GM23338 (cell line): ENCODE measurements at regions not wholly inside any gene's neighbourhood (a gene's known extent, or its start where the extent isn't known, plus 50 kb on each side); places are given as distances from the start of the nearest gene placed in this dataset.

Source experiments
- ATAC-seq: fragments of 200-7000 bp; cut with Tn5 transposase; 3 replicates; pipeline ENCODE4 v1.9.1; 2020
- DNase-seq: peaks from one replicate; pipeline ENCODE4 v3.0.0-alpha.2; 2015; ENCODE audit warnings: low spot score
- H2AFZ ChIP-seq: fragments of 200-600 bp; sonication (generic); 2 replicates; pipeline ENCODE4 v1.8.0; 2016; ENCODE audit warnings: antibody characterized with exemption, mild to moderate bottlenecking, moderate library complexity
- H3F3A ChIP-seq: fragments of 200-600 bp; sonication (generic); replicated peaks from 2 replicates; pipeline ENCODE4 v1.8.0; 2017; ENCODE audit warnings: antibody characterized with exemption, mixed run types, low read depth
- H3K27ac ChIP-seq: fragments of 200-600 bp; sonication (generic); 2 replicates; pipeline ENCODE4 v1.6.1; 2016; ENCODE audit warnings: low read depth
- H3K27me3 ChIP-seq: fragments of 200-600 bp; sonication (generic); 2 replicates; pipeline ENCODE4 v1.8.0; 2016; ENCODE audit warnings: mild to moderate bottlenecking, mixed run types, moderate library complexity; ENCODE audit not compliant: insufficient read depth
- H3K36me3 ChIP-seq: fragments of 200-600 bp; sonication (generic); 2 replicates; pipeline ENCODE4 v1.8.0; 2016; ENCODE audit warnings: mild to moderate bottlenecking; ENCODE audit not compliant: insufficient read depth
- H3K4me1 ChIP-seq: fragments of 200-600 bp; sonication (generic); 2 replicates; pipeline ENCODE4 v1.8.0; 2016; ENCODE audit warnings: mild to moderate bottlenecking, moderate library complexity; ENCODE audit not compliant: insufficient read depth
- H3K4me2 ChIP-seq: fragments of 200-600 bp; sonication (generic); 2 replicates; pipeline ENCODE4 v1.7.1; 2017; ENCODE audit warnings: mixed run types
- H3K4me3 ChIP-seq: fragments of 200-600 bp; sonication (generic); 2 replicates; pipeline ENCODE4 v1.6.1; 2016; ENCODE audit warnings: mixed run types
- H3K79me2 ChIP-seq: fragments of 200-600 bp; sonication (generic); replicated peaks from 2 replicates; pipeline ENCODE4 v1.8.0; 2017; ENCODE audit warnings: mild to moderate bottlenecking; ENCODE audit not compliant: insufficient read depth
- H3K9me2 ChIP-seq: fragments of 200-600 bp; sonication (generic); 2 replicates; pipeline ENCODE4 v1.8.0; 2017; ENCODE audit not compliant: insufficient read depth
- H4K20me1 ChIP-seq: fragments of 200-600 bp; sonication (generic); replicated peaks from 2 replicates; pipeline ENCODE4 v1.8.0; 2017; ENCODE audit warnings: mild to moderate bottlenecking; ENCODE audit not compliant: insufficient read depth
- H3K27ac Mint-ChIP-seq: 2 replicates; pipeline ENCODE4 v1.8.0; 2020; ENCODE audit warnings: inconsistent platforms, mild to moderate bottlenecking, moderate library complexity, mixed read lengths
- H3K27me3 Mint-ChIP-seq: 3 replicates; pipeline ENCODE4 v1.8.0; 2022; ENCODE audit warnings: low read depth, mild to moderate bottlenecking, moderate library complexity, mixed read lengths, inconsistent platforms; ENCODE audit not compliant: insufficient read depth, poor library complexity
- H3K36me3 Mint-ChIP-seq: 3 replicates; pipeline ENCODE4 v1.8.0; 2021; ENCODE audit warnings: low read depth, mild to moderate bottlenecking, inconsistent platforms, moderate library complexity, mixed read lengths
- H3K4me1 Mint-ChIP-seq: 3 replicates; pipeline ENCODE4 v1.8.0; 2020; ENCODE audit warnings: mild to moderate bottlenecking, inconsistent platforms, mixed read lengths
- H3K4me3 Mint-ChIP-seq: 3 replicates; pipeline ENCODE4 v1.8.0; 2021; ENCODE audit warnings: moderate library complexity, mild to moderate bottlenecking, inconsistent platforms, mixed read lengths
- H3K9me3 Mint-ChIP-seq: 3 replicates; pipeline ENCODE4 v1.8.0; 2020; ENCODE audit warnings: moderate library complexity, mild to moderate bottlenecking, inconsistent platforms, mixed read lengths
- CREB1 ChIP-seq: fragments of 250-450 bp; sonication (Bioruptor Pico); IDR thresholded peaks from 2 replicates; pipeline ENCODE4 v1.5.0; 2020; ENCODE audit warnings: low read depth, mild to moderate bottlenecking, moderate library complexity
- CTCF ChIP-seq, 2 experiments: fragments of 200-600 bp in 1 of 2; sonication (generic) in 1 of 2; conservative IDR thresholded peaks; 2 replicates each; pipeline versions ENCODE4 v1.5.1 to v1.6.1; 2016 to 2017; ENCODE audit warnings: antibody characterized with exemption in 2 of 2, low read depth in 2 of 2, mild to moderate bottlenecking in 2 of 2, moderate library complexity in 1 of 2
- ETS1 ChIP-seq: IDR thresholded peaks from 2 replicates; pipeline ENCODE4 v1.6.1; 2016; ENCODE audit warnings: antibody characterized with exemption
- EZH2 ChIP-seq: fragments of 200-600 bp; sonication (generic); IDR thresholded peaks from one replicate; pipeline ENCODE4 v1.8.0; 2017; ENCODE audit warnings: antibody characterized with exemption, mild to moderate bottlenecking, low read depth; ENCODE audit not compliant: unreplicated experiment
- EZH2phosphoT487 ChIP-seq: fragments of 200-600 bp; sonication (generic); IDR thresholded peaks from one replicate; pipeline ENCODE4 v1.8.1; 2018; ENCODE audit warnings: antibody characterized with exemption; ENCODE audit not compliant: unreplicated experiment
- JUNB ChIP-seq: IDR thresholded peaks from one replicate; pipeline ENCODE4 v1.6.1; 2016; ENCODE audit warnings: antibody characterized with exemption; ENCODE audit not compliant: unreplicated experiment
- NANOG ChIP-seq: IDR thresholded peaks from 2 replicates; pipeline ENCODE4 v1.6.1; 2016; ENCODE audit warnings: antibody characterized with exemption, borderline replicate concordance
- POLR2AphosphoS5 ChIP-seq: IDR thresholded peaks from 2 replicates; pipeline ENCODE4 v1.6.1; 2016; ENCODE audit warnings: antibody characterized with exemption, low read depth
- STAT1 ChIP-seq: IDR thresholded peaks from one replicate; pipeline ENCODE4 v1.6.1; 2016; ENCODE audit warnings: antibody characterized with exemption; ENCODE audit not compliant: unreplicated experiment
- ZNF114 ChIP-seq: fragments of 250-450 bp; sonication (Bioruptor Pico); IDR thresholded peaks from 2 replicates; pipeline ENCODE4 v1.5.0; 2020; ENCODE audit warnings: mild to moderate bottlenecking, moderate library complexity
- ZNF331 ChIP-seq: fragments of 250-450 bp; sonication (Bioruptor Pico); IDR thresholded peaks from 2 replicates; pipeline ENCODE4 v1.5.0; 2020; ENCODE audit warnings: low read depth, mild to moderate bottlenecking, moderate library complexity
- ZNF462 ChIP-seq: fragments of 250-450 bp; sonication (Bioruptor Pico); IDR thresholded peaks from 2 replicates; pipeline ENCODE4 v1.5.0; 2020; ENCODE audit warnings: mild to moderate bottlenecking, moderate library complexity
- TF ChIP-seq, protein P1 (sequence below): IDR thresholded peaks from one replicate; pipeline ENCODE4 v1.6.1; 2018; ENCODE audit warnings: antibody characterized with exemption; ENCODE audit not compliant: unreplicated experiment

GRCh38 chr9:3032898-3033297 lies 189.0 kb upstream of the PUM3 start:
- H3K4me1 Mint-ChIP-seq: peaks cover 5% of the 10 kb centered on the region; the same call in 2 of the 3 replicates
- Histone ChIP-seq H3K27me3 (no peaks in the 10 kb centered on the region), H3K9me2 (no peaks in the 10 kb centered on the region), H3K79me2 (no peaks in the 10 kb centered on the region), H2AFZ (no peak overlapping the region), H3K4me2 (no peak overlapping the region), H3K36me3 (no peaks in the 10 kb centered on the region), H3K4me1 (no peaks in the 10 kb centered on the region), H4K20me1 (no peaks in the 10 kb centered on the region), H3K27ac (no peak overlapping the region), H3K4me3 (no peak overlapping the region), H3F3A (no peaks in the 10 kb centered on the region)
- no peak overlapping the region for H3K4me3 Mint-ChIP-seq
- H3K9me3 Mint-ChIP-seq: no peaks in the 10 kb centered on the region
- no peak for TF ChIP-seq JUNB
- no peak for TF ChIP-seq CREB1 (CRISPR knock-in tag)
- no peak for TF ChIP-seq STAT1
- TF ChIP-seq, protein P1, sequence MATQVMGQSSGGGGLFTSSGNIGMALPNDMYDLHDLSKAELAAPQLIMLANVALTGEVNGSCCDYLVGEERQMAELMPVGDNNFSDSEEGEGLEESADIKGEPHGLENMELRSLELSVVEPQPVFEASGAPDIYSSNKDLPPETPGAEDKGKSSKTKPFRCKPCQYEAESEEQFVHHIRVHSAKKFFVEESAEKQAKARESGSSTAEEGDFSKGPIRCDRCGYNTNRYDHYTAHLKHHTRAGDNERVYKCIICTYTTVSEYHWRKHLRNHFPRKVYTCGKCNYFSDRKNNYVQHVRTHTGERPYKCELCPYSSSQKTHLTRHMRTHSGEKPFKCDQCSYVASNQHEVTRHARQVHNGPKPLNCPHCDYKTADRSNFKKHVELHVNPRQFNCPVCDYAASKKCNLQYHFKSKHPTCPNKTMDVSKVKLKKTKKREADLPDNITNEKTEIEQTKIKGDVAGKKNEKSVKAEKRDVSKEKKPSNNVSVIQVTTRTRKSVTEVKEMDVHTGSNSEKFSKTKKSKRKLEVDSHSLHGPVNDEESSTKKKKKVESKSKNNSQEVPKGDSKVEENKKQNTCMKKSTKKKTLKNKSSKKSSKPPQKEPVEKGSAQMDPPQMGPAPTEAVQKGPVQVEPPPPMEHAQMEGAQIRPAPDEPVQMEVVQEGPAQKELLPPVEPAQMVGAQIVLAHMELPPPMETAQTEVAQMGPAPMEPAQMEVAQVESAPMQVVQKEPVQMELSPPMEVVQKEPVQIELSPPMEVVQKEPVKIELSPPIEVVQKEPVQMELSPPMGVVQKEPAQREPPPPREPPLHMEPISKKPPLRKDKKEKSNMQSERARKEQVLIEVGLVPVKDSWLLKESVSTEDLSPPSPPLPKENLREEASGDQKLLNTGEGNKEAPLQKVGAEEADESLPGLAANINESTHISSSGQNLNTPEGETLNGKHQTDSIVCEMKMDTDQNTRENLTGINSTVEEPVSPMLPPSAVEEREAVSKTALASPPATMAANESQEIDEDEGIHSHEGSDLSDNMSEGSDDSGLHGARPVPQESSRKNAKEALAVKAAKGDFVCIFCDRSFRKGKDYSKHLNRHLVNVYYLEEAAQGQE: no peak
- no peak for TF ChIP-seq ZNF331
- TF ChIP-seq CTCF (conservative IDR thresholded peaks at IDR 0.05; ENCODE audit: low read depth in 2 of 2): no peak
- TF ChIP-seq POLR2AphosphoS5: no peak
- TF ChIP-seq ZNF114: no peak
- TF ChIP-seq ETS1: no peak
- TF ChIP-seq EZH2phosphoT487: no peak
- no peak for TF ChIP-seq NANOG
- no peak for TF ChIP-seq ZNF462 (CRISPR knock-in tag)
- TF ChIP-seq EZH2: no peak
- H3K27me3 Mint-ChIP-seq: peaks cover 2% of the 10 kb centered on the region
- H3K36me3 Mint-ChIP-seq: no peaks in the 10 kb centered on the region
- DNase-seq (no peak), ATAC-seq (no peak)
- H3K27ac Mint-ChIP-seq: no peak overlapping the region
